Keratinocyte (primary cell): ENCODE measurements at regions not wholly inside any gene's neighbourhood (a gene's known extent, or its start where the extent isn't known, plus 50 kb on each side); places are given as distances from the start of the nearest gene placed in this dataset.

Experiments used
- DNase-seq: peaks from one replicate; pipeline ENCODE4 v3.0.0-alpha.2; 2011; ENCODE audit warnings: low read depth, missing footprints, low spot score
- FAIRE-seq: peaks from 2 replicates; lab custom pipeline; 2011; peaks lifted over from hg19 to GRCh38; lab: Jason Lieb, UNC
- H2AFZ ChIP-seq: 2 replicates; pipeline ENCODE4 v1.6.0; 2012; ENCODE audit warnings: low read length, control low read depth, inconsistent platforms; ENCODE audit not compliant: control insufficient read depth
- H3K27ac ChIP-seq: 2 replicates; pipeline ENCODE4 v1.5.1; 2011; ENCODE audit warnings: low read length; ENCODE audit not compliant: control insufficient read depth, insufficient read depth
- H3K27me3 ChIP-seq: 3 replicates; pipeline ENCODE4 v1.6.0; 2011; ENCODE audit warnings: low read length; ENCODE audit not compliant: control insufficient read depth, insufficient read depth; ENCODE audit errors: extremely low read depth
- H3K36me3 ChIP-seq, 2 experiments: 2 replicates in 1 of 2; 3 replicates in 1 of 2; pipeline ENCODE4 v1.5.1; 2011; ENCODE audit warnings: low read length in 2 of 2, mild to moderate bottlenecking in 1 of 2; ENCODE audit not compliant: control insufficient read depth in 2 of 2, insufficient read depth in 2 of 2; ENCODE audit errors: extremely low read depth in 1 of 2
- H3K4me1 ChIP-seq: 3 replicates; pipeline ENCODE4 v1.5.1; 2011; ENCODE audit warnings: low read length; ENCODE audit not compliant: control insufficient read depth, insufficient read depth; ENCODE audit errors: extremely low read depth
- H3K4me2 ChIP-seq: 3 replicates; pipeline ENCODE4 v1.6.0; 2011; ENCODE audit warnings: low read depth, low read length; ENCODE audit not compliant: control insufficient read depth, insufficient read depth; ENCODE audit errors: extremely low read depth
- H3K4me3 ChIP-seq, 3 experiments: fragments of 200-600 bp in 1 of 3; sonication (generic) in 1 of 3; 2 replicates in 2 of 3; 3 replicates in 1 of 3; pipeline ENCODE4 v1.5.1; 2011 to 2016; ENCODE audit warnings: low read length in 3 of 3, mild to moderate bottlenecking in 3 of 3, control low read depth in 2 of 3, inconsistent platforms in 1 of 3, low read depth in 1 of 3, mixed read lengths in 1 of 3, mixed run types in 1 of 3, moderate library complexity in 1 of 3; ENCODE audit not compliant: control insufficient read depth in 2 of 3, insufficient read depth in 2 of 3; ENCODE audit errors: extremely low read depth in 1 of 3
- H3K79me2 ChIP-seq: 2 replicates; pipeline ENCODE4 v1.6.0; 2012; ENCODE audit warnings: low read length; ENCODE audit not compliant: control insufficient read depth, insufficient read depth
- H3K9ac ChIP-seq: 3 replicates; pipeline ENCODE4 v1.6.0; 2011; ENCODE audit warnings: low read length; ENCODE audit not compliant: control insufficient read depth, insufficient read depth; ENCODE audit errors: extremely low read depth
- H3K9me1 ChIP-seq: 3 replicates; pipeline ENCODE4 v1.6.0; 2011; ENCODE audit warnings: low read length; ENCODE audit not compliant: control insufficient read depth, insufficient read depth; ENCODE audit errors: extremely low read depth
- H3K9me3 ChIP-seq: 2 replicates; pipeline ENCODE4 v1.5.1; 2012; ENCODE audit warnings: low read depth, low read length; ENCODE audit not compliant: control insufficient read depth
- H4K20me1 ChIP-seq: 3 replicates; pipeline ENCODE4 v1.6.0; 2011; ENCODE audit warnings: low read length; ENCODE audit not compliant: control insufficient read depth, insufficient read depth; ENCODE audit errors: extremely low read depth
- EZH2 ChIP-seq: IDR thresholded peaks from one replicate; pipeline ENCODE4 v1.6.1; 2012; ENCODE audit warnings: inconsistent platforms, mild to moderate bottlenecking, low read length, moderate library complexity
- dilution Hi-C: fragments of 300-500 bp; cut with MboI; formaldehyde crosslinking; loops from one replicate; pipeline ENCODE4 v1.7.0; 2020; ENCODE audit warnings: low sequenced_read_pairs; ENCODE audit not compliant: extremely low pct_ligation_motif_present
- TF ChIP-seq, protein P1 (sequence below), 3 experiments: IDR thresholded peaks in 1 of 3; conservative IDR thresholded peaks in 1 of 3; optimal IDR thresholded peaks in 1 of 3; 2 replicates in 2 of 3; 3 replicates in 1 of 3; pipeline versions ENCODE3 to v1.5.1; 2011; ENCODE audit warnings: low read length in 3 of 3, mild to moderate bottlenecking in 3 of 3, moderate library complexity in 2 of 3, control low read depth in 1 of 3, inconsistent platforms in 1 of 3; ENCODE audit not compliant: insufficient read depth in 2 of 3; ENCODE audit errors: extremely low read depth in 1 of 3

DNA sequence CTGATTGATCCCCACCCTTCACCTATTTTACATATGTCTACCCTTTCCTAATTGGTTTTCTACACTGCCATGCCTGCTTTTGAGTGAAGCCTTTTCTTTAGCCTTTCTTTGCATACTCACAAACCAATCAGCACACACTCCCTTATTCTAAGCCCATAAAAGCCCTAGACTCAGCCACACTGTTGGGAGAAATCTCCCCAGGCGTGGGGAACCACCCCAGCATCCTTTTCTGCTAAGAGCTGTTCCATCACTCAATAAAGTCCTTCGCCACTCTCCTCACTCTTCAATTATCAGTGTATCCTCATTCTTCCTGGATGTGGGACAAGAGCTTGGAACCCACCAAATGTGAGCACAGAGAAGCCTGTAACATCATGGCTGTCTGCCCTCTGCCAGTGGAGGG is 343.6 kb downstream of the SLITRK1 start:
- no peaks in the 10 kb centered on the region for H3K36me3 ChIP-seq
- no peak for DNase-seq
- TF ChIP-seq EZH2: no peak
- TF ChIP-seq, protein P1, sequence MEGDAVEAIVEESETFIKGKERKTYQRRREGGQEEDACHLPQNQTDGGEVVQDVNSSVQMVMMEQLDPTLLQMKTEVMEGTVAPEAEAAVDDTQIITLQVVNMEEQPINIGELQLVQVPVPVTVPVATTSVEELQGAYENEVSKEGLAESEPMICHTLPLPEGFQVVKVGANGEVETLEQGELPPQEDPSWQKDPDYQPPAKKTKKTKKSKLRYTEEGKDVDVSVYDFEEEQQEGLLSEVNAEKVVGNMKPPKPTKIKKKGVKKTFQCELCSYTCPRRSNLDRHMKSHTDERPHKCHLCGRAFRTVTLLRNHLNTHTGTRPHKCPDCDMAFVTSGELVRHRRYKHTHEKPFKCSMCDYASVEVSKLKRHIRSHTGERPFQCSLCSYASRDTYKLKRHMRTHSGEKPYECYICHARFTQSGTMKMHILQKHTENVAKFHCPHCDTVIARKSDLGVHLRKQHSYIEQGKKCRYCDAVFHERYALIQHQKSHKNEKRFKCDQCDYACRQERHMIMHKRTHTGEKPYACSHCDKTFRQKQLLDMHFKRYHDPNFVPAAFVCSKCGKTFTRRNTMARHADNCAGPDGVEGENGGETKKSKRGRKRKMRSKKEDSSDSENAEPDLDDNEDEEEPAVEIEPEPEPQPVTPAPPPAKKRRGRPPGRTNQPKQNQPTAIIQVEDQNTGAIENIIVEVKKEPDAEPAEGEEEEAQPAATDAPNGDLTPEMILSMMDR (optimal IDR thresholded peaks at IDR 0.05 in 1 of 3, IDR thresholded peaks at IDR 0.05 in 1 of 3, conservative IDR thresholded peaks at IDR 0.05 in 1 of 3; ENCODE audit: extremely low read depth in 1 of 3, insufficient read depth in 2 of 3, low read length in 3 of 3): no peak
- H3K9ac ChIP-seq: no peak overlapping the region
- H3K4me2 ChIP-seq: no peak overlapping the region
- no peaks in the 10 kb centered on the region for H3K79me2 ChIP-seq
- no peaks in the 10 kb centered on the region for H3K27me3 ChIP-seq
- no peak for FAIRE-seq
- no peak overlapping the region for H3K4me3 ChIP-seq
- no peaks in the 10 kb centered on the region for H3K9me1 ChIP-seq
- dilution Hi-C loops: no loop called here
- H3K27ac ChIP-seq: no peak overlapping the region
- H4K20me1 ChIP-seq: no peaks in the 10 kb centered on the region
- H2AFZ ChIP-seq: no peak overlapping the region
- H3K9me3 ChIP-seq: peaks cover 3% of the 10 kb centered on the region
- H3K4me1 ChIP-seq: no peaks in the 10 kb centered on the region

DNA sequence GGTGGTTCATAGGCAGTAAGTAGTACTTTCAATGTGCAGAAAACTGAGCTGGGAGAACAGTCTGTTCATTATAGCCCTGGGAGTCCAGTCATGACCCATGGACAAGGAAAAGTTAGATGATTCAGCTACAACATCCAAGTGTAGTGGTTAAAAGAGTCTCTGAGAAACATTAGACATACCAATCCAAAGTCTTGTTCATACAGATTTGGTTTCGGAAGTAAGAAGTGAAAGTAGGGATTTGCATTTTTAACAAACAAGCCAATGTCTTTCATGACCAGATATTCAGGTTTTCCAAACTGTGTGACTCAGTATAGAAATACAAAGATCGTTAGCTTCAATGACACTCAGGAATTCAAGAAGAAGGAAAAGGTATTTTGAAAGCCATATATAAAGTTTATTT is 345.3 kb downstream of the SLITRK1 start:
- dilution Hi-C loops: no loop called here
- no peak for TF ChIP-seq EZH2
- TF ChIP-seq, protein P1 (optimal IDR thresholded peaks at IDR 0.05 in 1 of 3, IDR thresholded peaks at IDR 0.05 in 1 of 3, conservative IDR thresholded peaks at IDR 0.05 in 1 of 3; ENCODE audit: extremely low read depth in 1 of 3, insufficient read depth in 2 of 3, low read length in 3 of 3): no peak
- H3K4me2 ChIP-seq: peak overlapping the region; percentile 10
- no peaks in the 10 kb centered on the region for H3K79me2 ChIP-seq
- FAIRE-seq (no peak), DNase-seq (no peak)
- H4K20me1 ChIP-seq: no peaks in the 10 kb centered on the region
- no peak overlapping the region for H3K4me3 ChIP-seq
- H3K27ac ChIP-seq: no peak overlapping the region
- H2AFZ ChIP-seq: peak overlapping the region; percentile 16
- no peak overlapping the region for H3K9ac ChIP-seq
- peaks cover 3% of the 10 kb centered on the region for H3K9me3 ChIP-seq
- no peaks in the 10 kb centered on the region for H3K9me1 ChIP-seq
- H3K36me3 ChIP-seq: no peaks in the 10 kb centered on the region
- H3K4me1 ChIP-seq: no peaks in the 10 kb centered on the region
- H3K27me3 ChIP-seq: no peaks in the 10 kb centered on the region
